ENCODE measurements at regions not wholly inside any gene's neighbourhood (a gene's known extent, or its start where the extent isn't known, plus 50 kb on each side); places are given as distances from the start of the nearest gene placed in this dataset.

DNA sequence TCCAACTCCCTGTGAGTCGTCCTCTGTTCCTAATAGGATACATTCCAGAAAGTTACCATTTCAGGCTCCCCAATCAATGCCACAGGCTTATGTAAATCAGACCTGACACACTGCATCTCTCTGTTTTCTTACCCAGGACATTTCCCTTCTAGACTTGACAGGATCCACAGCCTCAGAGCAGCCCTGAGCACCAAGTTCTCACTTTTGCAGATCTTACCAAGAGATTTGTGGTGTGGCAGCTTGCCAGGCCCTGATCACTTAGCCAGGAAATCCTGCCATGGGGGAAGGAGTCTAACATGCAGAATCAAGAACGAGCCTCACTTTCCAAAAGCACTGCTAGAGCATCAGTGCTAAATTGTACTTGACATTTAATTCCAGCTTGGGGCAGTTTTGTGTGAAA, 202.9 kb downstream of the TBX15 start:
- no peaks in the 10 kb centered on the region for H3K4me1 ChIP-seq (ENCODE audit: insufficient read depth)
- no peaks in the 10 kb centered on the region for H3K27me3 ChIP-seq
- TF ChIP-seq EZH2 (IDR thresholded peaks at IDR 0.05; ENCODE audit: borderline replicate concordance), result no peak
- TF ChIP-seq EZH2phosphoT487 (IDR thresholded peaks at IDR 0.05; ENCODE audit: low read depth, severe bottlenecking, unreplicated experiment), result no peak
- TF ChIP-seq CTCF (IDR thresholded peaks at IDR 0.05; ENCODE audit: poor library complexity), result no peak
- no peak overlapping the region for H3K4me3 ChIP-seq
- 68% methylated on average over 2 of the region's 2 CpGs for WGBS (ENCODE audit: low lambda C conversion rate, missing lambda C conversion rate)
- no peaks in the 10 kb centered on the region for H3K9me2 ChIP-seq (replicated peaks; ENCODE audit: insufficient read depth)
- no peak overlapping the region for H3K4me2 ChIP-seq
- no peak overlapping the region for H3K27ac ChIP-seq
- no peak for DNase-seq (ENCODE audit: low spot score)
- H3K79me2 ChIP-seq, result no peaks in the 10 kb centered on the region
- H2AFZ ChIP-seq, result no peak overlapping the region
- no peaks in the 10 kb centered on the region for H4K20me1 ChIP-seq (ENCODE audit: insufficient read depth, poor library complexity, severe bottlenecking)
- H3K36me3 ChIP-seq (replicated peaks; ENCODE audit: insufficient read depth, low read depth), result no peaks in the 10 kb centered on the region
- no peaks in the 10 kb centered on the region for H3K9me3 ChIP-seq (ENCODE audit: low read depth)

DNA sequence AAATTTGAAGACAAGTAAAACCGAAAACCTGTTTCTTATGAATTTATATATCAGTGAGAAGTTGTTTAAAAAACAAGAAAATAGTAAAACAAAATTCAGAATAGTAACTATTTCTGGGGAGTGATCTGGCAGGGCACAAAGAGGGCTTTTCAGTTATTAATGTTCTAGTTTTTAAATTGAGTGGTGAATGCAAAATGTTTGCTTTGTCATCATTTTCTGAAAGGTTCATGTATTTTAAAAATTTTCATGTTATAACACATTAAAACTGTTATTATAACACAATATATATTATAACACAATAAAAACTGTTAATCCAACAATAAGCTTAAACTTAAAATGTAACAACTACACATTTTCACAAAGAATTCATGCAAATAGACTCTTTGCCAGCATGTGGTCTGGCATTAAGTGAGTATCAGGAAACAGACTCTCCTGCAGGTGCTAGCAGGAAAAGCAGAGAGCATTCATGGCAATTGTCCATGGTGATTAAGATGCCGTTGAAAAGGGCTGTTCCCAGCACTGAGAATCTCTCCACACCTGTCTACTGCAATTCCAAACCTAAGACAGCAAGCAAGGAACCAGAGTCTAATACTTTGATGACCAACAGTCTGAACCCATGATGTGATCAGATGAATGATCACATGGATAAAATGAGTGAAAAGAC, 204.9 kb downstream of the TBX15 start:
- Histone ChIP-seq H3K27ac (no peak overlapping the region), H3K9me3 (ENCODE audit: low read depth) (no peaks in the 10 kb centered on the region), H3K36me3 (replicated peaks; ENCODE audit: insufficient read depth, low read depth) (no peaks in the 10 kb centered on the region), H2AFZ (no peak overlapping the region), H3K79me2 (no peaks in the 10 kb centered on the region), H3K4me1 (ENCODE audit: insufficient read depth) (no peaks in the 10 kb centered on the region), H3K9me2 (replicated peaks; ENCODE audit: insufficient read depth) (no peaks in the 10 kb centered on the region), H3K4me3 (no peak overlapping the region), H3K27me3 (no peaks in the 10 kb centered on the region), H3K4me2 (no peak overlapping the region), H4K20me1 (ENCODE audit: insufficient read depth, poor library complexity, severe bottlenecking) (no peaks in the 10 kb centered on the region)
- WGBS (ENCODE audit: low lambda C conversion rate, missing lambda C conversion rate), result 72% methylated on average over 2 of the region's 2 CpGs
- no peak for DNase-seq (ENCODE audit: low spot score)
- no peak for TF ChIP-seq EZH2phosphoT487 (IDR thresholded peaks at IDR 0.05; ENCODE audit: low read depth, severe bottlenecking, unreplicated experiment)
- TF ChIP-seq CTCF (IDR thresholded peaks at IDR 0.05; ENCODE audit: poor library complexity), result no peak
- TF ChIP-seq EZH2 (IDR thresholded peaks at IDR 0.05; ENCODE audit: borderline replicate concordance), result no peak

DNA sequence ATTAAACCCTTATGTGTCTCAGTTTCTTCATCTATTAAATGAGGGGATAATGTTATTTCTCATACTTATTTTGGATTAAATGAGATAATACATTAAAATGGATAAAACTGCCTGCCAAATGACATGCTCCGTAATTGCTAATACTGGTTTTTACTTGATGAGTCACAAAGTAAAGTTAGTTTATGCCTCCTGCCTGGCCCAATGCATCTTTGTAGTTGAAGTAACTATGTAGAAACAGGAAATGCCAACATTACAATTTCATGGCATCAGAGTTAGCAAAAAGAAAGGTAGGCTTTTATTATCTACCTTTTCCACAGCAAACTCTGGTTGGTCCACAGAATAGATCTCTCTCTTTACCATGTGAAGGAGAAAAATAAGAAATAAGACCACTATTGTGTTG, 214.5 kb downstream of the TBX15 start:
- Histone ChIP-seq H3K27ac (no peak overlapping the region), H3K4me2 (no peak overlapping the region), H4K20me1 (ENCODE audit: insufficient read depth, poor library complexity, severe bottlenecking) (no peaks in the 10 kb centered on the region), H3K4me1 (ENCODE audit: insufficient read depth) (no peaks in the 10 kb centered on the region), H3K9me3 (ENCODE audit: low read depth) (no peaks in the 10 kb centered on the region), H3K79me2 (no peaks in the 10 kb centered on the region), H3K27me3 (no peaks in the 10 kb centered on the region), H3K36me3 (replicated peaks; ENCODE audit: insufficient read depth, low read depth) (no peaks in the 10 kb centered on the region), H3K9me2 (replicated peaks; ENCODE audit: insufficient read depth) (no peaks in the 10 kb centered on the region), H3K4me3 (no peak overlapping the region), H2AFZ (no peak overlapping the region)
- no peak for TF ChIP-seq CTCF (IDR thresholded peaks at IDR 0.05; ENCODE audit: poor library complexity)
- no peak for TF ChIP-seq EZH2 (IDR thresholded peaks at IDR 0.05; ENCODE audit: borderline replicate concordance)
- TF ChIP-seq EZH2phosphoT487 (IDR thresholded peaks at IDR 0.05; ENCODE audit: low read depth, severe bottlenecking, unreplicated experiment), result no peak
- DNase-seq (ENCODE audit: low spot score), result no peak
- 77% methylated on average over 1 of the region's 1 CpG for WGBS (ENCODE audit: low lambda C conversion rate, missing lambda C conversion rate)

All from hepatocyte (in vitro differentiated cells).